Astrocyte (in vitro differentiated cells and primary cell): ENCODE measurements at regions not wholly inside any gene's neighbourhood (a gene's known extent, or its start where the extent isn't known, plus 50 kb on each side); places are given as distances from the start of the nearest gene placed in this dataset.

ENCODE experiments used
- DNase-seq: peaks from one replicate; pipeline ENCODE4 v3.0.0-alpha.2; 2010; ENCODE audit warnings: low read depth
- FAIRE-seq: peaks from 2 replicates; lab custom pipeline; 2011; peaks lifted over from hg19 to GRCh38; lab: Jason Lieb, UNC
- H2AFZ ChIP-seq: 2 replicates; pipeline ENCODE4 v1.6.0; 2012; ENCODE audit warnings: low read depth, low read length, inconsistent platforms
- H3K27ac ChIP-seq: 2 replicates; pipeline ENCODE4 v1.5.1; 2011; ENCODE audit warnings: low read depth, low read length, inconsistent platforms
- H3K27me3 ChIP-seq: 2 replicates; pipeline ENCODE4 v1.6.0; 2011; ENCODE audit warnings: low read length, inconsistent platforms; ENCODE audit not compliant: insufficient read depth
- H3K36me3 ChIP-seq: 2 replicates; pipeline ENCODE4 v1.5.1; 2011; ENCODE audit warnings: low read length, inconsistent platforms; ENCODE audit not compliant: insufficient read depth
- H3K4me1 ChIP-seq: 2 replicates; pipeline ENCODE4 v1.5.1; 2011; ENCODE audit warnings: low read length, inconsistent platforms; ENCODE audit not compliant: insufficient read depth
- H3K4me2 ChIP-seq: 2 replicates; pipeline ENCODE4 v1.6.0; 2012; ENCODE audit warnings: low read length, inconsistent platforms
- H3K4me3 ChIP-seq: 2 replicates; pipeline ENCODE4 v1.5.1; 2011; ENCODE audit warnings: low read depth, mild to moderate bottlenecking, low read length, inconsistent platforms; ENCODE audit not compliant: insufficient read depth
- H3K79me2 ChIP-seq: 2 replicates; pipeline ENCODE4 v1.6.0; 2012; ENCODE audit warnings: mild to moderate bottlenecking, low read length, inconsistent platforms; ENCODE audit not compliant: insufficient read depth
- H3K9ac ChIP-seq: 2 replicates; pipeline ENCODE4 v1.6.0; 2012; ENCODE audit warnings: mild to moderate bottlenecking, low read length, inconsistent platforms
- H3K9me3 ChIP-seq: 2 replicates; pipeline ENCODE4 v1.5.1; 2012; ENCODE audit warnings: low read depth, mild to moderate bottlenecking, low read length, inconsistent platforms; ENCODE audit not compliant: insufficient read depth
- H4K20me1 ChIP-seq: 2 replicates; pipeline ENCODE4 v1.6.0; 2012; ENCODE audit warnings: low read length, inconsistent platforms; ENCODE audit not compliant: insufficient read depth
- H3K27ac Mint-ChIP-seq: one replicate; pipeline ENCODE4 v1.8.0; 2021; ENCODE audit warnings: mild to moderate bottlenecking, mixed read lengths; ENCODE audit not compliant: unreplicated experiment
- H3K27me3 Mint-ChIP-seq: one replicate; pipeline ENCODE4 v1.8.0; 2021; ENCODE audit warnings: low read depth, mixed read lengths; ENCODE audit not compliant: unreplicated experiment
- H3K36me3 Mint-ChIP-seq: one replicate; pipeline ENCODE4 v1.8.0; 2021; ENCODE audit warnings: low read depth, mixed read lengths; ENCODE audit not compliant: unreplicated experiment
- H3K4me1 Mint-ChIP-seq: one replicate; pipeline ENCODE4 v1.8.0; 2021; ENCODE audit warnings: low read depth, mixed read lengths; ENCODE audit not compliant: unreplicated experiment
- H3K4me3 Mint-ChIP-seq: one replicate; pipeline ENCODE4 v1.8.0; 2021; ENCODE audit warnings: mild to moderate bottlenecking, moderate library complexity, mixed read lengths; ENCODE audit not compliant: unreplicated experiment
- H3K9me3 Mint-ChIP-seq: one replicate; pipeline ENCODE4 v1.8.0; 2021; ENCODE audit warnings: mild to moderate bottlenecking, mixed read lengths; ENCODE audit not compliant: unreplicated experiment
- CTCF ChIP-seq: IDR thresholded peaks from 2 replicates; pipeline ENCODE4 v1.5.1; 2011; ENCODE audit warnings: low read depth, mild to moderate bottlenecking, inconsistent platforms, low read length, moderate library complexity; ENCODE audit not compliant: insufficient read depth
- EZH2 ChIP-seq: IDR thresholded peaks from 2 replicates; pipeline ENCODE4 v1.6.1; 2012; ENCODE audit warnings: mild to moderate bottlenecking, low read length, inconsistent platforms; ENCODE audit not compliant: insufficient read depth

- no peaks in the 10 kb centered on the region for H3K4me1 Mint-ChIP-seq
- Histone ChIP-seq H3K4me2 (no peak overlapping the region), H3K4me3 (no peak overlapping the region), H3K79me2 (no peaks in the 10 kb centered on the region), H3K27me3 (no peaks in the 10 kb centered on the region), H3K4me1 (no peaks in the 10 kb centered on the region), H3K9me3 (no peaks in the 10 kb centered on the region), H3K9ac (no peak overlapping the region), H4K20me1 (no peaks in the 10 kb centered on the region), H3K27ac (no peak overlapping the region), H2AFZ (no peak overlapping the region), H3K36me3 (no peaks in the 10 kb centered on the region)
- no peak overlapping the region for H3K27ac Mint-ChIP-seq
- H3K27me3 Mint-ChIP-seq: peaks cover 4% of the 10 kb centered on the region
- TF ChIP-seq EZH2: no peak
- TF ChIP-seq CTCF: no peak
- FAIRE-seq (no peak), DNase-seq (no peak)
- no peaks in the 10 kb centered on the region for H3K36me3 Mint-ChIP-seq
- no peak overlapping the region for H3K4me3 Mint-ChIP-seq
- no peaks in the 10 kb centered on the region for H3K9me3 Mint-ChIP-seq
These were observed 227.7 kb upstream of the TSHZ2 start for GRCh38 chr20:52744441-52744840.

DNA sequence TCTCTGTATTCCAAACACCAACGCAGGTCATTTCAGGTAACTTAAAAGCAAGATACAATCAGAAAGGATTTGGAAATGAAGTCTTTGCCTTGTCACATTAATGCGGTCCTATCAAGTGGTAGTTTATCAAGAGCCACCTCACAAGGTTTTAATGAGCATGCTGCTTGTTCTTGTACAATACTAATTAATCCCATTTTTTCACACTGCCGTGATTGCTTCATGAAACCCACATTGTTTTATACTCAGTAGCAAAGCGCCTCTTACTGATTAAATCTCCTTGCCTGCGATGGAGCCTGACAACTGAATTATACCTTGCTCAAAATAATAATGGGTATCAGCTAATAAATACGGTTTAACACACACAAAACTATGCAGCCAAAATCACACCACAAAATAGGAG, 234.1 kb upstream of the TSHZ2 start:
- Histone ChIP-seq H3K9ac (no peak overlapping the region), H3K27me3 (no peaks in the 10 kb centered on the region), H3K4me1 (no peaks in the 10 kb centered on the region), H3K79me2 (no peaks in the 10 kb centered on the region), H3K9me3 (no peaks in the 10 kb centered on the region), H3K27ac (no peak overlapping the region), H2AFZ (no peak overlapping the region), H4K20me1 (no peaks in the 10 kb centered on the region), H3K4me3 (no peak overlapping the region), H3K36me3 (no peaks in the 10 kb centered on the region), H3K4me2 (no peak overlapping the region)
- H3K27me3 Mint-ChIP-seq: peaks cover 4% of the 10 kb centered on the region
- no peaks in the 10 kb centered on the region for H3K9me3 Mint-ChIP-seq
- DNase-seq (no peak), FAIRE-seq (no peak)
- no peaks in the 10 kb centered on the region for H3K4me1 Mint-ChIP-seq
- TF ChIP-seq EZH2 (no peak), CTCF (no peak)
- H3K36me3 Mint-ChIP-seq: no peaks in the 10 kb centered on the region
- H3K4me3 Mint-ChIP-seq: no peak overlapping the region
- no peak overlapping the region for H3K27ac Mint-ChIP-seq

- Histone ChIP-seq H3K27ac (no peak overlapping the region), H3K36me3 (no peaks in the 10 kb centered on the region), H3K9ac (no peak overlapping the region), H3K9me3 (no peaks in the 10 kb centered on the region), H3K4me1 (no peaks in the 10 kb centered on the region), H3K27me3 (no peaks in the 10 kb centered on the region), H3K79me2 (no peaks in the 10 kb centered on the region), H3K4me2 (no peak overlapping the region), H3K4me3 (no peak overlapping the region), H2AFZ (no peak overlapping the region), H4K20me1 (no peaks in the 10 kb centered on the region)
- Mint-ChIP-seq H3K36me3 (no peaks in the 10 kb centered on the region), H3K9me3 (no peaks in the 10 kb centered on the region), H3K4me3 (no peak overlapping the region), H3K27me3 (peaks cover 5% of the 10 kb centered on the region), H3K4me1 (no peaks in the 10 kb centered on the region), H3K27ac (no peak overlapping the region)
- FAIRE-seq: no peak
- TF ChIP-seq EZH2 (no peak), CTCF (no peak)
- DNase-seq: no peak
These were observed 235.7 kb upstream of the TSHZ2 start for GRCh38 chr20:52736507-52736906.
